ENCODE measurements at regions not wholly inside any gene's neighbourhood (a gene's known extent, or its start where the extent isn't known, plus 50 kb on each side); places are given as distances from the start of the nearest gene placed in this dataset.

DNA sequence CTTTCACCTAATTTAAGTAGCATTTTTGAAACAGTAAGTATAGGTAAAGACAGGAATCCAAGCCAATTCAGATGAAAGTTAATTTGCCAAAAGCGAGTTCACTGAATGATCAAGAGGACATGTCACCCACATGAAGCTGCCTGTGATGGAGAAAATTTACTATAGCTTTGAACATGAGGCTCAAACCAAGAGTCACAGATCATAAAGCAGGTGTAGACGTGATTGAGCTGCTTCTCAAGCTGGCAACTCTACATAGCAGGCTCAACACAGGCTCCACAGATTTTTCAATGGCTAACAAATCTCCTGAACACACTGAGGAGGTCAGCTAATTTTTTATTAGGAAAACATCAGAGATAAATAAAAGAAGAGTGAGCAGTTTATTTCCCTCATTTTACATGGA, 173.7 kb downstream of the FAM114A2 start:
- Mint-ChIP-seq H3K4me1 (ENCODE audit: low read depth) (peaks cover 6% of the 10 kb centered on the region), H3K4me3 (ENCODE audit: unreplicated experiment) (no peak overlapping the region), H3K9me3 (ENCODE audit: low read depth) (peaks cover 2% of the 10 kb centered on the region), H3K36me3 (ENCODE audit: low read depth) (peaks cover 4% of the 10 kb centered on the region), H3K27me3 (ENCODE audit: low read depth) (peaks cover 13% of the 10 kb centered on the region), H3K27ac (ENCODE audit: unreplicated experiment) (no peak overlapping the region)
- TF ChIP-seq, protein P1, sequence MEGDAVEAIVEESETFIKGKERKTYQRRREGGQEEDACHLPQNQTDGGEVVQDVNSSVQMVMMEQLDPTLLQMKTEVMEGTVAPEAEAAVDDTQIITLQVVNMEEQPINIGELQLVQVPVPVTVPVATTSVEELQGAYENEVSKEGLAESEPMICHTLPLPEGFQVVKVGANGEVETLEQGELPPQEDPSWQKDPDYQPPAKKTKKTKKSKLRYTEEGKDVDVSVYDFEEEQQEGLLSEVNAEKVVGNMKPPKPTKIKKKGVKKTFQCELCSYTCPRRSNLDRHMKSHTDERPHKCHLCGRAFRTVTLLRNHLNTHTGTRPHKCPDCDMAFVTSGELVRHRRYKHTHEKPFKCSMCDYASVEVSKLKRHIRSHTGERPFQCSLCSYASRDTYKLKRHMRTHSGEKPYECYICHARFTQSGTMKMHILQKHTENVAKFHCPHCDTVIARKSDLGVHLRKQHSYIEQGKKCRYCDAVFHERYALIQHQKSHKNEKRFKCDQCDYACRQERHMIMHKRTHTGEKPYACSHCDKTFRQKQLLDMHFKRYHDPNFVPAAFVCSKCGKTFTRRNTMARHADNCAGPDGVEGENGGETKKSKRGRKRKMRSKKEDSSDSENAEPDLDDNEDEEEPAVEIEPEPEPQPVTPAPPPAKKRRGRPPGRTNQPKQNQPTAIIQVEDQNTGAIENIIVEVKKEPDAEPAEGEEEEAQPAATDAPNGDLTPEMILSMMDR (IDR thresholded peaks at IDR 0.05) = no peak
- no peak for DNase-seq (ENCODE audit: low spot score)

DNA sequence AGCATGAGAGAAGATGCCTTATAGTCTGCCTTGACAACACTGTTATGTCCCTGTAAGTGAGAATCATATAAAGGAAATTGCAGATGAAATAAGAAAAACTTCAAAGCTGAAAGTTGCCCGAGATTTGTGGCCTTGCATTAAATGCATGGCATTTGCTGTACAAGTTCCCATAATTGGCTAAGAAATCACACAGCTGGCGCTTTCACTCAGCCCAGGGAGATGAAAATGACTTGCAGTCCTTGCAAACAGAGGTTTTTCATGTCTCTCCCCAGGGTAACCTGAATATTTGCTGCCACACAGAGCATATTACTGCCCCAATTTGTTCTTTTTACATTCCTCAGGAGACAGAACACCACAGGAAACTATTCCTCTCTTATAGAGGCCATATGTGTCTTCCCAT, 174.8 kb downstream of the FAM114A2 start:
- H3K9me3 Mint-ChIP-seq (ENCODE audit: low read depth) = peaks cover 2% of the 10 kb centered on the region
- H3K36me3 Mint-ChIP-seq (ENCODE audit: low read depth) = peaks cover 4% of the 10 kb centered on the region
- TF ChIP-seq, protein P1 (IDR thresholded peaks at IDR 0.05) = no peak
- no peak overlapping the region for H3K27ac Mint-ChIP-seq (ENCODE audit: unreplicated experiment)
- H3K4me3 Mint-ChIP-seq (ENCODE audit: unreplicated experiment) = no peak overlapping the region
- H3K4me1 Mint-ChIP-seq (ENCODE audit: low read depth) = peaks cover 6% of the 10 kb centered on the region
- H3K27me3 Mint-ChIP-seq (ENCODE audit: low read depth) = peaks cover 16% of the 10 kb centered on the region
- no peak for DNase-seq (ENCODE audit: low spot score)
